ENCODE measurements at regions not wholly inside any gene's neighbourhood (a gene's known extent, or its start where the extent isn't known, plus 50 kb on each side); places are given as distances from the start of the nearest gene placed in this dataset.
"Not testable (repeated sequence)": the region's sequence is repeated elsewhere in the genome, so short reads cannot be mapped to it uniquely, and the experiment has no call there.

DNA sequence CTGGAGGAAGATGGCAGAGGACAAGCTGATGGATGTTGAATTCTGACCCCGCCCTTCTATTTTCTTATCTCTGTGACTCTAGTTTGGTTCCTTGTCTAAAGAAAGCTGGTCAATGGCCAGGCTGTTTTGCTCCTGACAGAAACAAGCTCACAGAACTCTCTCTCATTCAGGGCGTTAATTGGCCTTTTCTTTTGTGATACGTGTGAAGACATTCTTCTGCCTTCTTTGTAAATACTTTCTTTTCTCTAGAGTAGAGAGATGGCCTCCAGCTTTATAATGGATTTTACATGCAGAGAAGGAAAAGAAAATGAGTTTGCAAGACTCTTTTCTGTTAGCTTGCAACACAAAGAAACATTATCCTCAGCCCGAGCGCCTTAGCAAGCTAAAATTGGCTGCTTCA, 492.2 kb upstream of the CCDC196 start:
- Mint-ChIP-seq H3K27me3 (no peaks in the 10 kb centered on the region), H3K4me3 (no peak overlapping the region), H3K9me3 (peaks cover 33% of the 10 kb centered on the region), H3K27ac (no peak overlapping the region), H3K4me1 (ENCODE audit: low read depth) (no peaks in the 10 kb centered on the region), H3K36me3 (ENCODE audit: low read depth) (no peaks in the 10 kb centered on the region)
- intact Hi-C loops (cut with micrococcal nuclease) = no loop called here

DNA sequence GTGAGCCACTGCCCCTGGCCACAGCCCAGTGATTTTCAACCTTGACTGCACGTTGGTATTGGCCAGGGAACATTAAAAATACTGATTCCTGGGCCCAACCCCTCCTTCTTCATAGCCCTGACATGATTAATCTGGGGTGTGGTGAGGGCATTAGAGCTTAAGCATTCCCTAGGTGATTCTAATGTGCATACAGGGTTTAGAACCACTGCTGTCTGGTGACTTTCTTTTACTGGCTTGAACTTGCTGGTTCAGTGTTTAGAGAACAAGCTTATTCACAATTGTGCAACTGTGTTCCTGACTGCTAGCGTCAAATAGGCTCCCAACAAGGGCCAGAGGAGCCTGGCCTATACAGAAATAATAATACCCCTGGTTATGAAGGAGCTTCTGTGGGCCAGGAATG, 488.8 kb upstream of the CCDC196 start:
- no peaks in the 10 kb centered on the region for H3K36me3 Mint-ChIP-seq (ENCODE audit: low read depth)
- peaks cover 54% of the 10 kb centered on the region for H3K9me3 Mint-ChIP-seq
- no peaks in the 10 kb centered on the region for H3K27me3 Mint-ChIP-seq
- H3K4me3 Mint-ChIP-seq = no peak overlapping the region
- intact Hi-C loops (cut with micrococcal nuclease) = no loop called here
- H3K27ac Mint-ChIP-seq = no peak overlapping the region
- H3K4me1 Mint-ChIP-seq (ENCODE audit: low read depth) = no peaks in the 10 kb centered on the region

DNA sequence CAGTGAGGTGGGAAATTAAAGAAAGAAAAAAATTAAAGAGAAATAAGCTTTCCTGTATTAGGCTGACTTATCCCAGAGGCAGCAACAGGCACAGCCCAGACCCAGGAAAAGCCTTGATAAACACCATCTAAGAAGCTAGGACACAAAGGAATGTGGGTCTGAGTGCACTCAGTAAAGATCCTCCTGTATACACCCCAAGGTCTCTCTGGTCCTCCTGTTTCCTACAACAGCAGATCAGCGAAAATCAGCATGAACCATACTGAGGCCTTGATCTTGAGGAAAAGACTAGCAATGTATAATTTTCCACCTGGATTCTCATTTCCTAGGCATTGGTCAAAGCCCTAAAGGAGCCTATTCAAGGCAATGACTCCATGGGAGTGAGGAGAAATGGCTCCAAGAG, 486.3 kb upstream of the CCDC196 start:
- intact Hi-C loops (cut with micrococcal nuclease) = no loop called here
- H3K9me3 Mint-ChIP-seq = peaks cover 63% of the 10 kb centered on the region
- no peaks in the 10 kb centered on the region for H3K4me1 Mint-ChIP-seq (ENCODE audit: low read depth)

DNA sequence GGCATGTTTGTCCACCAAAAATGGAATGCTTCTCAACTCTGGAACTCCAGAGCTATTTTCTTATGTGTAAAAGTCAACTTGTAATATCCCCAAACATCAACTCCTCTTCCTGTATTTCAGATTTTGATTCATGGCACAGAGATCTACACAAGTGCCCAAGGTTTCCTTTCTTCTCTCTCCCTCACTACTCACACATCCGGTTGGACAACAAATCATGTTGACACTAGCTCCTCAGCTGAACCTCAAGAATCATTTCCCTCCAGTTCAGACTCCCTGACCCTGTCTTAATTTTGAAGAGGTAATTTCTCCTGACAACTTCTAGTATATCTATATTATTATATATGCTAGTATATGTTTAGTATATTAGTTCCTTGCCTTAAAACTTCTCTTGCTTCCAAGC, 485.4 kb upstream of the CCDC196 start:
- intact Hi-C loops (cut with micrococcal nuclease) = no loop called here
- H3K27me3 Mint-ChIP-seq = no peaks in the 10 kb centered on the region

More for the DNA sequence above, 486.3 kb upstream of the CCDC196 start:
- H3K27ac Mint-ChIP-seq = no peak overlapping the region
- H3K36me3 Mint-ChIP-seq (ENCODE audit: low read depth) = no peaks in the 10 kb centered on the region
- H3K4me3 Mint-ChIP-seq = no peak overlapping the region
- H3K27me3 Mint-ChIP-seq = no peaks in the 10 kb centered on the region

DNA sequence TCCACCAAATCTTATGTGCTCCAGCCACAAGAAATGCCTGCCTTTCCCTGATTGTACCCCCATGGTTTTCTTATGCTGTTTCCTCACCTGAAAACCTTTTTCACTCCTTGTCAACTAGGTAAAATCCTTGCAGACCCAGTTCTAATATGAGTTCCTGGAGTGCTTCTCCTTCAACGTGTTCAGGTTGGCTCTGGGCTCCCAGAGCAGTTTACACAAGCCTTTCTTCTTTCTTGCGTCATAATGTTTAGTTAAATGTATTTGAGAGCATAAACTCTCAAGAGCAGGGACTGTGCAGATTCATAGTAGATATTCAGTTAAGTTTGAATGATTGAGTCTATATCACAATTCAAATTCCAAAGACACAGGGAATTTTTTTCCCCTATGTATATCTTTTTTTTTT, 484.8 kb upstream of the CCDC196 start:
- H3K4me1 Mint-ChIP-seq (ENCODE audit: low read depth) = no peaks in the 10 kb centered on the region
- H3K27ac Mint-ChIP-seq = no peak overlapping the region
- no peaks in the 10 kb centered on the region for H3K27me3 Mint-ChIP-seq
- H3K36me3 Mint-ChIP-seq (ENCODE audit: low read depth) = no peaks in the 10 kb centered on the region
- intact Hi-C loops (cut with micrococcal nuclease) = no loop called here
- peaks cover 63% of the 10 kb centered on the region for H3K9me3 Mint-ChIP-seq
- no peak overlapping the region for H3K4me3 Mint-ChIP-seq

More for the DNA sequence above, 485.4 kb upstream of the CCDC196 start:
- peaks cover 63% of the 10 kb centered on the region for H3K9me3 Mint-ChIP-seq
- H3K4me1 Mint-ChIP-seq (ENCODE audit: low read depth) = no peaks in the 10 kb centered on the region
- H3K36me3 Mint-ChIP-seq (ENCODE audit: low read depth) = no peaks in the 10 kb centered on the region
- H3K27ac Mint-ChIP-seq = no peak overlapping the region
- H3K4me3 Mint-ChIP-seq = no peak overlapping the region

DNA sequence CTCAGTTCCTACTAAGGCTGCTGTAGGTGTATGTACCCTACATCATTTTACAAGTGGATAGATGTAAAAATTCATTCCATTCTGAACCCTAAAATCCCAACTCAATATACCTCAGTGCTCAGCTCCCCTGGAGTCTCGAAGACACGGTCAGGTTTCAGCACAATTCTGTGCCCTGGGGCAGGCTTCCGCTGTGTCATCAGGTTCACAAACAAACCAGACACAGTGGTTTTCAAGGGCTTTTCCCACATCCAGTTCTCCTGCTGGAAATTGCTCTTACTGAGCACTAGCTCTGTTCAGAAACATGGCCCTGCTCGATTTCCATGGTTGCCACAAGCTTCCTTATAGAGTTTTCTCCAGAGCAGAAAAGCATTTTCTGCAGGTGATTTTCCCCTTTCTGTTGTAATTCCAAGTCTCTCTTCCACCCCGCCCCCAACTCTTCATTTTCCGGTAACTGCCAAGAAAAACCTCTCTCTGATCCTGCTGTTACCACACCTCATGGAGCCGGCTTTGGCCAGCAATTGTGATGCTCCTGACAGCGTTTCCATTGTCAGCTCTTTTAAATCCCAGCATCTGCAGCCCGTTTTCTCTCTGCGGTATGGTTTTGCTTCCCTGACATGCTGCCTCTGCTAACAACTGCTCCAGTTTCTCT, 483.0 kb upstream of the CCDC196 start:
- H3K9me3 Mint-ChIP-seq = peaks cover 63% of the 10 kb centered on the region
- H3K4me1 Mint-ChIP-seq (ENCODE audit: low read depth) = no peaks in the 10 kb centered on the region
- H3K27me3 Mint-ChIP-seq = no peaks in the 10 kb centered on the region
- intact Hi-C loops (cut with micrococcal nuclease) = no loop called here
- H3K27ac Mint-ChIP-seq = no peak overlapping the region
- H3K36me3 Mint-ChIP-seq (ENCODE audit: low read depth) = no peaks in the 10 kb centered on the region
- H3K4me3 Mint-ChIP-seq = no peak overlapping the region

DNA sequence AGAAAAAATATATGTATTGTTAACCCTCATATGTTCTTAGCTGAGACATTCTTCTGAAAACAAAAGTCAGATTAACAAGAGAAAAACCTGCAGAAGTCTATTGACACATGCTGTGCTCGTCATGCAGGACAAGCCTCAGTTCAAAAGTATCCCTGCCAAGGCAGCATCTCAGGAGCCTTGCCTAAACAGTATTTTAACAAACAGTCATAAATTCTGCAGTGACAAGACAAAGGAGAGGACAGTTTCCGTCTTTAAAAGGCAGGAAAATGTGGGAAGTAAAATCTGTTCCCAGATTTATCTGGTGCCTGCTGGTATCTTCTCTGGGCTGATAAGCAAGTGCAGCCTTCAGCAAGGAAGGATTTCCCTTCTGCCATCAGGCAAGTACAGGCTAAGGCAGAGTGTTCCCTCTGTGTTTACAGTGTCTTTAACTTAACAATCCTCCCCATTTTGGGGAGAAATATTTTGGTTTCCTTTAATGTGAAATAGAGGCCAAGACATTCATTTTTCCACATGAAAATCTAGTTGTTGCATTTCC, 480.2 kb upstream of the CCDC196 start:
- Mint-ChIP-seq H3K4me1 (ENCODE audit: low read depth) (no peaks in the 10 kb centered on the region), H3K36me3 (ENCODE audit: low read depth) (no peaks in the 10 kb centered on the region), H3K27me3 (no peaks in the 10 kb centered on the region), H3K9me3 (peaks cover 36% of the 10 kb centered on the region), H3K4me3 (no peak overlapping the region), H3K27ac (no peak overlapping the region)
- intact Hi-C loops (cut with micrococcal nuclease) = no loop called here

DNA sequence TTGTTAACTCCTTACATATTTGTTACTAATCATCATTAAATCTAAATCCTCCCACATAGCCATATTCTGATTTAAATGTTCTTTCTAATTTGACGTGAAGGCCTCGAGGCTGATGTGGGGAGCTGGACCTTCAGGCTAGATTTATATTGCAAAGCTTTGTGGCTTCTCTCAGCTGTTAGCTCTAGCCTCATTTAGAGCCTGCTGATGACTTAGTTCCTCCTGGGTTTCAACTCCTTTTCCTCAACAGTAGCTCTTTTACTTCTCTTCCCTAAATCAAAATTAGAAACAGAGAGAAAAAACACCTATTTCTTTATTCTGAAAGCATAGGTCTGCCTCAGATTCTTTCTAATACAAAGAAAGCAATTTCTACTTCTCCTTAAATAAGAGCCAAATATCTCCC, 477.5 kb upstream of the CCDC196 start:
- intact Hi-C loops (cut with micrococcal nuclease) = no loop called here
- Mint-ChIP-seq H3K36me3 (ENCODE audit: low read depth) (no peaks in the 10 kb centered on the region), H3K4me3 (no peak overlapping the region)

DNA sequence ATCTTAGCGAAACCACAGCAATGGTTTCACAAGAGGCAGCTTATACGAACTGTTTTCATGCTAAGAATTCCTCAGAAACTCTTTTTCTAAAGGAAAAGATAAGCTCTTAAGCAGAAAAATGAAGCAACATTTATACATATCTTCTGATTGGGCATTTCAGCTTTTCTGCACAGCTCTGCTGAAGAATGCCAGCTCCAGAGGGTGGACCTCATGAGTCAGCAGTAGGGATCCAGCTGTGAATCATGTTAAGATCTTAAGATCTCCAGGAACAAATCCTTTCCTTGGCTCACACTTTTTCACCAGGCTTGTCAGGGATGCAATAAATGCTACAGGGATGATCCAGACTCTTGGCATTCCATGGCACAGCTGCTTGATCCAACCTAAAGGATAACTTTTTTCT, 477.1 kb upstream of the CCDC196 start:
- intact Hi-C loops (cut with micrococcal nuclease) = no loop called here
- H3K36me3 Mint-ChIP-seq (ENCODE audit: low read depth) = no peaks in the 10 kb centered on the region
- H3K4me3 Mint-ChIP-seq = no peak overlapping the region
- H3K4me1 Mint-ChIP-seq (ENCODE audit: low read depth) = no peaks in the 10 kb centered on the region
- no peak overlapping the region for H3K27ac Mint-ChIP-seq
- no peaks in the 10 kb centered on the region for H3K27me3 Mint-ChIP-seq
- peaks cover 22% of the 10 kb centered on the region for H3K9me3 Mint-ChIP-seq

More for the DNA sequence above, 477.5 kb upstream of the CCDC196 start:
- Mint-ChIP-seq H3K9me3 (peaks cover 20% of the 10 kb centered on the region), H3K27me3 (no peaks in the 10 kb centered on the region), H3K27ac (no peak overlapping the region), H3K4me1 (ENCODE audit: low read depth) (no peaks in the 10 kb centered on the region)

DNA sequence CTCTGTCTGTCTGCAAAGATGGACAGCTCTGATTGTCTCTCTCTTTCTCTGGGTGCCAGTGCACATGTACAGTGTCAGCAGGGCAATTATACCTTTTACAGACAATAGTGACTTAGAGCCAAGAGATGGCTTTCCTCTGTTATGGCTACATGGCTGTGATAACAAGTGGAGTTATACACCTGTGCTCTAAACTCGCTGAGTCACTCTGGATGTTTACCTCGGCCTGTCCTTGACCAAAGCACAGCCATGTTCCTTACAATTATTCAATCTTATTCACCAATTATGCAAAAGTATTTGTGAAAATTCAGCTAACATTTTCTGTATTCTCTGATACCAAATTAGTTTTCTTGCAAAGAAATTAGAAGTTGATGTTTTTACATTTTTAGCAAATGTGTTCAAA, 475.5 kb upstream of the CCDC196 start:
- Mint-ChIP-seq H3K4me1 (ENCODE audit: low read depth) (no peaks in the 10 kb centered on the region), H3K27ac (no peak overlapping the region), H3K36me3 (ENCODE audit: low read depth) (no peaks in the 10 kb centered on the region), H3K9me3 (peaks cover 20% of the 10 kb centered on the region), H3K4me3 (no peak overlapping the region), H3K27me3 (no peaks in the 10 kb centered on the region)
- intact Hi-C loops (cut with micrococcal nuclease) = no loop called here

DNA sequence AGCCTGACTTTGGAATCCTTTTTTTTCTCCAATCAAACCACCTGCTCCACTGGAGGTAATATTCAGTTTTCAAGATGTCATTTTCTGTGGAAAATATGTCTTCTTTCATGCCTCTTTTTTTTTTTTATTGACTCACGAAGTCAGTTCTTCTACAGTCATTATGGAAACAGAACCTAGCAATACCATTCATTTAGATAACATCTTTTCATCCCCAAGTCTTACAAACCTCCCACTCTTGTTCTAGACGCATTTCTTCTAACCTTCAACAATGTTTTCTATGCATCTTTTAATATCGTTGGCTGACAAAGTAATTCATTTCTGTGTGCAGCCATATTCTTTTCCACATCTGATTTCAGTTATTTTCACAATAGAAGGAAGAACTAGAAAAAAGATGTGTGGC, 474.3 kb upstream of the CCDC196 start:
- H3K9me3 Mint-ChIP-seq = peaks cover 31% of the 10 kb centered on the region
- H3K27me3 Mint-ChIP-seq = no peaks in the 10 kb centered on the region
- intact Hi-C loops (cut with micrococcal nuclease) = no loop called here

DNA sequence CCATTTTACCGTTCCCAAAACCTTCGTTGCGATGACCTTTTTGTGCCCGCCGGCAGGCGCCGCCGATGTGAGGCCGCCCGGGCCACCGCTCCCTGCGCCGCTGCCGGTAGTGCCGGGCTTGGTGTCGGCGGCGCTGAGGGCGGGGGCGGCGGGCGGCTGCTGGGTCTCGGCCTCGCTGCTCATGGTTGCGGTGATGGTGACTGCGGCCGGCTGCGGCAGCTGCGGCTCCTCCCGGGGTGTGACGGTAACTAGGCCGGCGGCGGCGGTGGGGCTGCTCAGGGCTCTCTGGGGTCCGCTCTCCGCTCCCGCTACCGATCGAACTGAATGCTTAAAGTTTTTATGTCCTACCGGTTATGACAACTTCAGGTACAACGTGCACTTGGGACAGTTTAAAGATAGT, 472.6 kb upstream of the CCDC196 start:
- H3K36me3 Mint-ChIP-seq (ENCODE audit: low read depth); H3K27me3 Mint-ChIP-seq; H3K4me1 Mint-ChIP-seq (ENCODE audit: low read depth); intact Hi-C loops (cut with micrococcal nuclease); H3K4me3 Mint-ChIP-seq; H3K27ac Mint-ChIP-seq: not testable (repeated sequence)
- peaks cover 41% of the 10 kb centered on the region for H3K9me3 Mint-ChIP-seq

More for the DNA sequence above, 474.3 kb upstream of the CCDC196 start:
- no peaks in the 10 kb centered on the region for H3K4me1 Mint-ChIP-seq (ENCODE audit: low read depth)
- no peak overlapping the region for H3K27ac Mint-ChIP-seq
- no peak overlapping the region for H3K4me3 Mint-ChIP-seq
- H3K36me3 Mint-ChIP-seq (ENCODE audit: low read depth) = no peaks in the 10 kb centered on the region

DNA sequence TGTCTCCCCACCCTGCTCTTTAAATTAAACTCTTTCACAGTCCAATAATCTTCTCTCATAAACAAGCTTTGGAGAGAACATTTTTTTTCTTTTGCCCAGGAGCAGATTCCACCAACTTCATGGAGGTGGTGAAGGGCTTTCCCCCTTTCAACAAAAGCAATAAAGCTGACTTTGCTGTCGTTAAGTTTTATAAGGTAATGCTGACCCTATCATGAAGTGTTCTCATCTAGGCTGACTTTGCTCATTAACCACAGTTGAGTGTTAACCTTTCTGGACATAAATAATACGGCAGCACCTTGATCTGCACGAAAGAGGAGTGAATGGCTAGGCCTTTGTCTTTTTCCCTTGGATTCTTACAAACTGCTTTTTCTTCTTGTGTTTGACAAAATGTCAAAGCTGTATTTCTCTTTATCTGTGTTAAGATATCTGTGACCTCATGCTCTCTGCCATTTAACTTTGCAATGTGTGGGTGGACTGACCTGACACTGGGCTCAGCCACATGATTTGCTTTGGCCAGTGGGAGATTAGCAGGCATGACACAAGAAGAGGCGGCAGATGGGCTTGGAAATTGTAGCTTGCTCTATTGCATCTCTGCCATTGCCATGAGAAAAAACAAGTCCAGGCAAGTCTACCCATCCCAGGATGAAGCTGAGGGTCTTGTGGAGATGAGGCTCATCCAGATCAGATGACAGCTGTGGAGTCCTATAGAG, 470.9 kb upstream of the CCDC196 start:
- intact Hi-C loops (cut with micrococcal nuclease) = no loop called here
- Mint-ChIP-seq H3K27me3 (no peaks in the 10 kb centered on the region), H3K4me1 (ENCODE audit: low read depth) (no peaks in the 10 kb centered on the region), H3K4me3 (no peak overlapping the region), H3K27ac (no peak overlapping the region), H3K36me3 (ENCODE audit: low read depth) (no peaks in the 10 kb centered on the region), H3K9me3 (peaks cover 41% of the 10 kb centered on the region)

DNA sequence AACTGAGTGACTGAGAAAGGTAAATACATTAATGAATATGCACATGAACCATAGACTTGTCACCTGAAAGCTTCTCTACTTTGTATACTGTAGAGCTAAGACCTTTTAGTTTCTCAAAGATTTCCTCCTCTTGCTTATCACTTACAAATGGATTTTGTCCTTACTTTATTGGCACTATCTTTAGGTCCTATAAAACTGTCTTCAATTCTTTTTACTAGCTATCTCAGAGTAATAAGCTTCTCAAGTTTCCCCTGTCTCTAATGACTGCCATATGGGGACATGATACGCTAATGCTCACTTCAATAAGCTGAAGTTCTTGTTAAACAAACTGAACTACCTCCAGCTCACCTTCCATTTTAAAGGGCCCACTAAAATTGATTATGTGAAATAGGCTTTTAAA, 468.2 kb upstream of the CCDC196 start:
- H3K9me3 Mint-ChIP-seq = peaks cover 37% of the 10 kb centered on the region
- no peaks in the 10 kb centered on the region for H3K27me3 Mint-ChIP-seq
- H3K4me1 Mint-ChIP-seq (ENCODE audit: low read depth) = no peaks in the 10 kb centered on the region
- no peaks in the 10 kb centered on the region for H3K36me3 Mint-ChIP-seq (ENCODE audit: low read depth)
- intact Hi-C loops (cut with micrococcal nuclease) = no loop called here
- no peak overlapping the region for H3K4me3 Mint-ChIP-seq
- no peak overlapping the region for H3K27ac Mint-ChIP-seq
